ENCODE measurements at regions not wholly inside any gene's neighbourhood (a gene's known extent, or its start where the extent isn't known, plus 50 kb on each side); places are given as distances from the start of the nearest gene placed in this dataset.

DNA sequence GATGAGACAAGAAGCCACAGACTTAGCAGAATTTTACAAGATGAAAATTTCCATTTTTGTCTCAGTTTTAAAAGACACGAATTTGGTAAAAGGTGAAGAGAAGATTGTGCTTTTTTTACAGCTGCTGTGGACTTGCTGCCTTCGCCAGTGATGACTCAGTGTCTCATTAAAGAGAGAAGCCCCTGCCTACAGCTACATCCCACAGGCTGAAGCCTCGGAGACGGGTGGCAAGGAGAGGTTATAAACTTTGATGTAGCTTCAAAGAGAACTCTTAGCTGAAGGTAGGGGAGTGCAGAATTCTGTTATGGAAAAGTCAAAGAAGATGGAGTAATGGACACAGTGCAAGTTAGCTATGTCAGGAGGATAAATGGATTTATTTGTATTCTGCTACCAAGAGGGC, 683.4 kb upstream of the ARGLU1 start:
- TF ChIP-seq, protein P1, sequence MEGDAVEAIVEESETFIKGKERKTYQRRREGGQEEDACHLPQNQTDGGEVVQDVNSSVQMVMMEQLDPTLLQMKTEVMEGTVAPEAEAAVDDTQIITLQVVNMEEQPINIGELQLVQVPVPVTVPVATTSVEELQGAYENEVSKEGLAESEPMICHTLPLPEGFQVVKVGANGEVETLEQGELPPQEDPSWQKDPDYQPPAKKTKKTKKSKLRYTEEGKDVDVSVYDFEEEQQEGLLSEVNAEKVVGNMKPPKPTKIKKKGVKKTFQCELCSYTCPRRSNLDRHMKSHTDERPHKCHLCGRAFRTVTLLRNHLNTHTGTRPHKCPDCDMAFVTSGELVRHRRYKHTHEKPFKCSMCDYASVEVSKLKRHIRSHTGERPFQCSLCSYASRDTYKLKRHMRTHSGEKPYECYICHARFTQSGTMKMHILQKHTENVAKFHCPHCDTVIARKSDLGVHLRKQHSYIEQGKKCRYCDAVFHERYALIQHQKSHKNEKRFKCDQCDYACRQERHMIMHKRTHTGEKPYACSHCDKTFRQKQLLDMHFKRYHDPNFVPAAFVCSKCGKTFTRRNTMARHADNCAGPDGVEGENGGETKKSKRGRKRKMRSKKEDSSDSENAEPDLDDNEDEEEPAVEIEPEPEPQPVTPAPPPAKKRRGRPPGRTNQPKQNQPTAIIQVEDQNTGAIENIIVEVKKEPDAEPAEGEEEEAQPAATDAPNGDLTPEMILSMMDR (IDR thresholded peaks at IDR 0.05) = no peak
- no peak for TF ChIP-seq POLR2A (IDR thresholded peaks at IDR 0.05)
